Cardiac muscle cell (in vitro differentiated cells and primary cell): ENCODE measurements at regions not wholly inside any gene's neighbourhood (a gene's known extent, or its start where the extent isn't known, plus 50 kb on each side); places are given as distances from the start of the nearest gene placed in this dataset.

ENCODE experiments used
- DNase-seq, 2 donors: peaks; one replicate each; pipeline versions ENCODE4 v3.0.0 to v3.0.0-alpha.2; 2010 to 2017; ENCODE audit warnings: low read depth in 1 of 2, low spot score in 1 of 2
- H3K27ac ChIP-seq: fragments of 200-600 bp; sonication (generic); 2 replicates; pipeline ENCODE4 v1.5.1; 2016
- H3K27me3 ChIP-seq: fragments of 200-600 bp; sonication (generic); 2 replicates; pipeline ENCODE4 v1.6.0; 2016; ENCODE audit warnings: control low read depth
- H3K36me3 ChIP-seq: fragments of 200-600 bp; sonication (generic); 2 replicates; pipeline ENCODE4 v1.5.1; 2016; ENCODE audit warnings: control low read depth
- H3K4me1 ChIP-seq: fragments of 200-600 bp; sonication (generic); 2 replicates; pipeline ENCODE4 v1.8.1; 2017; ENCODE audit warnings: low read depth, mild to moderate bottlenecking, mixed run types
- H3K4me3 ChIP-seq: fragments of 200-600 bp; sonication (generic); 2 replicates; pipeline ENCODE4 v1.5.1; 2016; ENCODE audit warnings: mild to moderate bottlenecking
- H3K9me3 ChIP-seq: fragments of 200-600 bp; sonication (generic); 2 replicates; pipeline ENCODE4 v1.5.1; 2017; ENCODE audit warnings: low read depth, mild to moderate bottlenecking, control low read depth
- CTCF ChIP-seq: IDR thresholded peaks from 2 replicates; pipeline ENCODE4 v1.5.1; 2012; ENCODE audit warnings: low read depth, mild to moderate bottlenecking, low read length

DNA sequence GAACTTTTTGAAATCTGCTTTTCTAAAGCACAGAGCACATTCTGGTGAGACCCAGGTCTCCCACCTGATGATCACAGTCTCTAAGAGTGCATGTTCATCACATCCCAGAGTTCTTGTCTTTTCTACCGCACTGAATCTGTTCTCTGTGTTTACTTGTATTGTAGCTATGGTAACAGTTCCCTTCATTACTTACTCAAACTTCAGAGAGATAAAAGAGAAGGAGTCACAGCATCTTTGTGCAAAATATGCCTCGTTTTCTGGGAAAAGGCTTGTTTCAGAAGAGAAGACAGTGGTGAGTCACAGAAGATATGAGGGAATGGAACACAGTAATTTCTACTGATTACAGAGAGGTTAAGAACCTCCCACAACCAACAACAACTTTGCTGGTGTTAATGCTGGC, 580.6 kb downstream of the PLA2G4A start:
- Histone ChIP-seq H3K27ac (peak overlapping the region; percentile 77), H3K4me3 (no peak overlapping the region), H3K36me3 (no peaks in the 10 kb centered on the region), H3K4me1 (peaks cover 13% of the 10 kb centered on the region), H3K27me3 (no peaks in the 10 kb centered on the region), H3K9me3 (no peaks in the 10 kb centered on the region)
- peak in 1 of 2 donors; percentile 91 for DNase-seq
- no peak for TF ChIP-seq CTCF

GRCh38 chr1:187411118-187411517, 582.4 kb downstream of the PLA2G4A start:
- TF ChIP-seq CTCF, result no peak
- no peak overlapping the region for H3K27ac ChIP-seq

DNA sequence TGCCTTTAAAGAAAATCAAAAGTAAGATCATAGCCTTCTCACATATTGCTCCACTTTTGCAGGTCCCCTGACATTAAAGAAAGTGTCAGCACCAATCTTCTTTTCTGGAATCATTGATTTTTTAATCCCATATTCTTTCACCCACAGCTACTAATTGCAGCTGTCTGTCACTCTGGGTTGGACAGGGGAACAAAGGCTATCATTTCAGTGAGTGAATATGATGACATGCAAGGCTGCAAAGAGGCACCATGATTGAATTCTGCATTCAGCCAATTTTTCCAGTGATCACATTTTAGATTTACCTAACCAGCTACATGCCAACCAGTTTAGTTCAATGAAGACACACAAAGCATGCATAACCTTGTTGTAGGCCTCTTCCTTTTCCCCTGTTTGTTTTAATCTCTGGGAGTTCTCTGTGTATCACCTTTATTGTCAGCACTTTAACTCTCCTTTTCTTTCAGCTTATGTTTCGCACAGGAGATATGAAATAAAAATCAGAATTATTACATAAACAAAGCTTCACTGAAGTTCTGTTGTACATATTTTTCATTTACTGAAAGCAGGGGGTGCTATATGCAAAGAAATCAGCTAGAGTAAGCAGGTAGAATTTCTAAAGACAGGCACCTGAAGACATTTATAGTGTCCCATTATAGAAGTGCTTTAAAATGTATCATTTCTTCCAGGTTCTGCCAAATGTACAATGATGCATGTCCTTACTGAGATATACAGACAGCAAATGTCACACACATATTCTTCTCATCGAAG, 584.8 kb downstream of the PLA2G4A start:
- peak; percentile 22 for TF ChIP-seq CTCF
- Histone ChIP-seq H3K36me3 (no peaks in the 10 kb centered on the region), H3K9me3 (no peaks in the 10 kb centered on the region), H3K4me1 (peaks cover 15% of the 10 kb centered on the region), H3K27ac (no peak overlapping the region), H3K4me3 (no peak overlapping the region), H3K27me3 (no peaks in the 10 kb centered on the region)
- peak in 1 of 2 donors; percentile 32 for DNase-seq

More at GRCh38 chr1:187411118-187411517, 582.4 kb downstream of the PLA2G4A start:
- no peaks in the 10 kb centered on the region for H3K9me3 ChIP-seq
- H3K27me3 ChIP-seq, result no peaks in the 10 kb centered on the region
- H3K36me3 ChIP-seq, result no peaks in the 10 kb centered on the region
- H3K4me3 ChIP-seq, result no peak overlapping the region
- no peak for DNase-seq
- H3K4me1 ChIP-seq, result peaks cover 13% of the 10 kb centered on the region

GRCh38 chr1:187415065-187415464, 586.3 kb downstream of the PLA2G4A start:
- no peak overlapping the region for H3K27ac ChIP-seq
- H3K36me3 ChIP-seq, result no peaks in the 10 kb centered on the region
- peaks cover 8% of the 10 kb centered on the region for H3K4me1 ChIP-seq
- TF ChIP-seq CTCF, result no peak
- H3K27me3 ChIP-seq, result no peaks in the 10 kb centered on the region
- no peak overlapping the region for H3K4me3 ChIP-seq
- no peak for DNase-seq
- no peaks in the 10 kb centered on the region for H3K9me3 ChIP-seq

DNA sequence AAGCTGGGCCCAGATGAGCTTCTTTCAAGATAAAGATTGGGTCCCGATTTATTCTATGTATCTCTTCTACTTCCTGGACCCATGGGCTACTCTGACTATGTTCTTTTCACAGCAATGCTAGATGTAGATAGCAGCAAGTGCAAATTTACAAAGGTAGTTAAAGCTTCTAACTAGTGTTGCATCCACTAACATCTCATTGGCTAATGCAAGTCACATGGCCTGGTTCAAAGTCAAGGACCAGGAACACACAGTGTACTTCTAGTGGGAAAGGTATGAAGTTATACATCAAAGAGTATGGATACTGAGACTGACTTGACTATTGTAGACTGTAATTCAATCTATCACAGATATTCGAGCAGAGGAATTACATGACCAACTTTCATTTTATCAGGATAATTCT, 588.8 kb downstream of the PLA2G4A start:
- no peak for TF ChIP-seq CTCF
- Histone ChIP-seq H3K27ac (no peak overlapping the region), H3K36me3 (no peaks in the 10 kb centered on the region), H3K27me3 (no peaks in the 10 kb centered on the region), H3K9me3 (no peaks in the 10 kb centered on the region), H3K4me3 (no peak overlapping the region), H3K4me1 (peaks cover 4% of the 10 kb centered on the region)
- no peak for DNase-seq
